ENCODE measurements at regions not wholly inside any gene's neighbourhood (a gene's known extent, or its start where the extent isn't known, plus 50 kb on each side); places are given as distances from the start of the nearest gene placed in this dataset.
"Not testable (repeated sequence)": the region's sequence is repeated elsewhere in the genome, so short reads cannot be mapped to it uniquely, and the experiment has no call there.

- ATAC-seq (no peak), DNase-seq (no peak)
- TF ChIP-seq CTCF (IDR thresholded peaks at IDR 0.05) = no peak
- Mint-ChIP-seq H3K36me3 (ENCODE audit: low read depth) (no peaks in the 10 kb centered on the region), H3K27ac (no peak overlapping the region), H3K27me3 (peaks cover 4% of the 10 kb centered on the region), H3K4me1 (ENCODE audit: low read depth) (no peaks in the 10 kb centered on the region), H3K9me3 (no peaks in the 10 kb centered on the region), H3K4me3 (no peak overlapping the region)
- intact Hi-C loops (cut with micrococcal nuclease) = no loop called here
- CTCF ChIA-PET = no interaction called here
- POLR2A ChIA-PET = no interaction called here
These were observed 111.2 kb upstream of the PPM1J start for GRCh38 chr1:112826217-112826944.

GRCh38 chr1:112825563-112826216 is 110.6 kb upstream of the PPM1J start:
- ATAC-seq; H3K27me3 Mint-ChIP-seq; H3K4me1 Mint-ChIP-seq (ENCODE audit: low read depth); H3K27ac Mint-ChIP-seq; intact Hi-C loops (cut with micrococcal nuclease); H3K9me3 Mint-ChIP-seq; POLR2A ChIA-PET; H3K4me3 Mint-ChIP-seq; CTCF ChIA-PET; H3K36me3 Mint-ChIP-seq (ENCODE audit: low read depth); DNase-seq: not testable (repeated sequence)

- ATAC-seq; H3K9me3 Mint-ChIP-seq; DNase-seq; CTCF ChIA-PET; H3K36me3 Mint-ChIP-seq (ENCODE audit: low read depth); POLR2A ChIA-PET; H3K27me3 Mint-ChIP-seq; H3K4me1 Mint-ChIP-seq (ENCODE audit: low read depth); H3K27ac Mint-ChIP-seq; H3K4me3 Mint-ChIP-seq; intact Hi-C loops (cut with micrococcal nuclease): not testable (repeated sequence)
These were observed 109.9 kb upstream of the PPM1J start for GRCh38 chr1:112825075-112825474.

GRCh38 chr1:112821307-112822063 is 106.4 kb upstream of the PPM1J start:
- POLR2A ChIA-PET; H3K27me3 Mint-ChIP-seq; ATAC-seq; DNase-seq; intact Hi-C loops (cut with micrococcal nuclease); H3K9me3 Mint-ChIP-seq; H3K36me3 Mint-ChIP-seq (ENCODE audit: low read depth); H3K4me3 Mint-ChIP-seq; H3K4me1 Mint-ChIP-seq (ENCODE audit: low read depth); H3K27ac Mint-ChIP-seq: not testable (repeated sequence)
- CTCF ChIA-PET = interaction anchor here (0.9 to 1.5 kb wide), 2 partner anchors 17 to 105 kb away, joined by 3 read pairs; no protein-coding TSS in a partner anchor

GRCh38 chr1:112818990-112819689 is 104.0 kb upstream of the PPM1J start:
- Mint-ChIP-seq H3K4me1 (ENCODE audit: low read depth) (no peaks in the 10 kb centered on the region), H3K9me3 (no peaks in the 10 kb centered on the region), H3K27me3 (peaks cover 4% of the 10 kb centered on the region), H3K36me3 (ENCODE audit: low read depth) (no peaks in the 10 kb centered on the region), H3K27ac (no peak overlapping the region), H3K4me3 (no peak overlapping the region)
- ChIA-PET POLR2A (no interaction called here), CTCF (interaction anchor here (1.3 kb wide), 1 partner anchor 101 kb away, joined by 4 read pairs; a partner anchor contains a TSS)
- ATAC-seq = no peak
- DNase-seq = no peak
- no peak for TF ChIP-seq CTCF (IDR thresholded peaks at IDR 0.05)
- intact Hi-C loops (cut with micrococcal nuclease) = no loop called here
